ENCODE measurements at regions not wholly inside any gene's neighbourhood (a gene's known extent, or its start where the extent isn't known, plus 50 kb on each side); places are given as distances from the start of the nearest gene placed in this dataset.

DNA sequence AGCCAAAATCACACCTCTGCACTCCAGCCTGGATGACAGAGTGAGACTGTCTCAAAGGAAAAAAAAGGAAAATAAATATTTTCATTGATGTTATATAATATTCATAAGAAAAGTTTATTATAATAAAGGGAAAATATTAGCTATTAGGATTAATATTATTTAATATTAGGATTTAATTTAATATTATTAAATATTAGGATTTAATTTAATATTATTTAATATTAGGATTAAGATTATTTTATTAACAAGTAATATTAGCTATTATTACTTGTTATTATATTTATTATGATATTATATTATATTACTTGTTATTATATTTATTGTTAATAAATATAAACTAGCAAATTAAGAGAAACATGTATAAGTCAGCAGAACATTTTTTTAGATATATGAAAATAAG is 518.1 kb downstream of the FSCB start:
- intact Hi-C loops (cut with DNase I), result no loop called here
- Histone ChIP-seq H3K27me3 (ENCODE audit: control insufficient read depth, insufficient read depth, low read length) (no peaks in the 10 kb centered on the region), H3K36me3 (ENCODE audit: control insufficient read depth in 2 of 3, insufficient read depth in 3 of 3, low read length in 3 of 3) (no peaks in the 10 kb centered on the region), H3K4me3 (ENCODE audit: low read length in 3 of 3) (no peak overlapping the region), H3K9ac (ENCODE audit: low read length in 3 of 3) (no peak overlapping the region), H3K4me1 (ENCODE audit: control insufficient read depth in 2 of 3, insufficient read depth in 2 of 3, low read depth in 1 of 3, low read length in 3 of 3) (no peaks in the 10 kb centered on the region), H3K27ac (ENCODE audit: low read depth in 2 of 2, low read length in 2 of 2) (no peak overlapping the region), H3K9me3 (ENCODE audit: control insufficient read depth in 2 of 3, insufficient read depth in 1 of 3, low read length in 3 of 3) (no peaks in the 10 kb centered on the region)
- peak; percentile 98 for FAIRE-seq
- TF ChIP-seq, protein P1, sequence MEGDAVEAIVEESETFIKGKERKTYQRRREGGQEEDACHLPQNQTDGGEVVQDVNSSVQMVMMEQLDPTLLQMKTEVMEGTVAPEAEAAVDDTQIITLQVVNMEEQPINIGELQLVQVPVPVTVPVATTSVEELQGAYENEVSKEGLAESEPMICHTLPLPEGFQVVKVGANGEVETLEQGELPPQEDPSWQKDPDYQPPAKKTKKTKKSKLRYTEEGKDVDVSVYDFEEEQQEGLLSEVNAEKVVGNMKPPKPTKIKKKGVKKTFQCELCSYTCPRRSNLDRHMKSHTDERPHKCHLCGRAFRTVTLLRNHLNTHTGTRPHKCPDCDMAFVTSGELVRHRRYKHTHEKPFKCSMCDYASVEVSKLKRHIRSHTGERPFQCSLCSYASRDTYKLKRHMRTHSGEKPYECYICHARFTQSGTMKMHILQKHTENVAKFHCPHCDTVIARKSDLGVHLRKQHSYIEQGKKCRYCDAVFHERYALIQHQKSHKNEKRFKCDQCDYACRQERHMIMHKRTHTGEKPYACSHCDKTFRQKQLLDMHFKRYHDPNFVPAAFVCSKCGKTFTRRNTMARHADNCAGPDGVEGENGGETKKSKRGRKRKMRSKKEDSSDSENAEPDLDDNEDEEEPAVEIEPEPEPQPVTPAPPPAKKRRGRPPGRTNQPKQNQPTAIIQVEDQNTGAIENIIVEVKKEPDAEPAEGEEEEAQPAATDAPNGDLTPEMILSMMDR (IDR thresholded peaks at IDR 0.05; ENCODE audit: borderline replicate concordance, extremely low read depth, insufficient read depth), result no peak
- DNase-seq, result no peak

GRCh38 chr14:43983721-43984120 is 523.4 kb downstream of the FSCB start:
- no peaks in the 10 kb centered on the region for H3K9me3 ChIP-seq (ENCODE audit: control insufficient read depth in 2 of 3, insufficient read depth in 1 of 3, low read length in 3 of 3)
- no peak overlapping the region for H3K27ac ChIP-seq (ENCODE audit: low read depth in 2 of 2, low read length in 2 of 2)
- H3K4me1 ChIP-seq (ENCODE audit: control insufficient read depth in 2 of 3, insufficient read depth in 2 of 3, low read depth in 1 of 3, low read length in 3 of 3), result no peaks in the 10 kb centered on the region
- TF ChIP-seq, protein P1 (IDR thresholded peaks at IDR 0.05; ENCODE audit: borderline replicate concordance, extremely low read depth, insufficient read depth), result no peak
- intact Hi-C loops (cut with DNase I), result no loop called here
- H3K4me3 ChIP-seq (ENCODE audit: low read length in 3 of 3), result no peak overlapping the region
- no peaks in the 10 kb centered on the region for H3K27me3 ChIP-seq (ENCODE audit: control insufficient read depth, insufficient read depth, low read length)
- FAIRE-seq, result no peak
- H3K9ac ChIP-seq (ENCODE audit: low read length in 3 of 3), result no peak overlapping the region
- DNase-seq, result peak in 4 of 5 donors; percentile 39 to 53 (median 46)
- H3K36me3 ChIP-seq (ENCODE audit: control insufficient read depth in 2 of 3, insufficient read depth in 3 of 3, low read length in 3 of 3), result no peaks in the 10 kb centered on the region

GRCh38 chr14:43981135-43981768 is 525.8 kb downstream of the FSCB start:
- TF ChIP-seq, protein P1 (IDR thresholded peaks at IDR 0.05; ENCODE audit: borderline replicate concordance, extremely low read depth, insufficient read depth), result no peak
- DNase-seq (peak in 1 of 5 donors; percentile 2), FAIRE-seq (no peak)
- Histone ChIP-seq H3K4me3 (ENCODE audit: low read length in 3 of 3) (no peak overlapping the region), H3K9me3 (ENCODE audit: control insufficient read depth in 2 of 3, insufficient read depth in 1 of 3, low read length in 3 of 3) (no peaks in the 10 kb centered on the region), H3K27ac (ENCODE audit: low read depth in 2 of 2, low read length in 2 of 2) (no peak overlapping the region), H3K36me3 (ENCODE audit: control insufficient read depth in 2 of 3, insufficient read depth in 3 of 3, low read length in 3 of 3) (no peaks in the 10 kb centered on the region), H3K9ac (ENCODE audit: low read length in 3 of 3) (no peak overlapping the region), H3K4me1 (ENCODE audit: control insufficient read depth in 2 of 3, insufficient read depth in 2 of 3, low read depth in 1 of 3, low read length in 3 of 3) (no peaks in the 10 kb centered on the region), H3K27me3 (ENCODE audit: control insufficient read depth, insufficient read depth, low read length) (no peaks in the 10 kb centered on the region)
- intact Hi-C loops (cut with DNase I), result no loop called here

- H3K4me1 ChIP-seq (ENCODE audit: control insufficient read depth in 2 of 3, insufficient read depth in 2 of 3, low read depth in 1 of 3, low read length in 3 of 3), result no peaks in the 10 kb centered on the region
- DNase-seq, result no peak
- TF ChIP-seq, protein P1 (IDR thresholded peaks at IDR 0.05; ENCODE audit: borderline replicate concordance, extremely low read depth, insufficient read depth), result no peak
- H3K9me3 ChIP-seq (ENCODE audit: control insufficient read depth in 2 of 3, insufficient read depth in 1 of 3, low read length in 3 of 3), result peaks cover 0 to 2% (median 0%) of the 10 kb centered on the region in 3 donors
- intact Hi-C loops (cut with DNase I), result no loop called here
- no peaks in the 10 kb centered on the region for H3K36me3 ChIP-seq (ENCODE audit: control insufficient read depth in 2 of 3, insufficient read depth in 3 of 3, low read length in 3 of 3)
- H3K27ac ChIP-seq (ENCODE audit: low read depth in 2 of 2, low read length in 2 of 2), result no peak overlapping the region
- no peaks in the 10 kb centered on the region for H3K27me3 ChIP-seq (ENCODE audit: control insufficient read depth, insufficient read depth, low read length)
- H3K4me3 ChIP-seq (ENCODE audit: low read length in 3 of 3), result no peak overlapping the region
- no peak overlapping the region for H3K9ac ChIP-seq (ENCODE audit: low read length in 3 of 3)
- FAIRE-seq, result no peak
Measured at GRCh38 chr14:43956741-43957140, 550.3 kb downstream of the FSCB start.

Measured in kidney (tissue), 13 donors.